Tibial nerve (tissue), 4 donors: ENCODE measurements at regions not wholly inside any gene's neighbourhood (a gene's known extent, or its start where the extent isn't known, plus 50 kb on each side); places are given as distances from the start of the nearest gene placed in this dataset.

ENCODE experiments used
- DNase-seq, 2 donors: peaks; one replicate each; pipeline ENCODE4 v3.0.0-alpha.2; 2019; ENCODE audit warnings: low spot score in 2 of 2
- H3K27ac ChIP-seq, 4 donors: fragments of 200-600 bp; sonication (generic) in 3 of 4; one replicate each; pipeline ENCODE4 v1.5.1; 2017 to 2019; ENCODE audit warnings: mild to moderate bottlenecking in 1 of 4
- H3K27me3 ChIP-seq, 2 donors: fragments of 200-600 bp; sonication (generic) in 1 of 2; one replicate each; pipeline versions ENCODE4 v1.5.1 to v1.6.0; 2017 to 2019
- H3K36me3 ChIP-seq, 3 donors: fragments of 200-600 bp; sonication (generic); one replicate each; pipeline ENCODE4 v1.5.1; 2018 to 2019
- H3K4me1 ChIP-seq, 4 donors: fragments of 200-600 bp; sonication (generic) in 3 of 4; one replicate each; pipeline ENCODE4 v1.5.1; 2017 to 2019
- H3K4me3 ChIP-seq, 4 donors: fragments of 200-600 bp; sonication (generic) in 3 of 4; one replicate each; pipeline ENCODE4 v1.5.1; 2017 to 2019; ENCODE audit warnings: mild to moderate bottlenecking in 1 of 4, moderate library complexity in 1 of 4
- H3K9me3 ChIP-seq, 4 donors: fragments of 200-600 bp; sonication (generic) in 3 of 4; one replicate each; pipeline ENCODE4 v1.5.1; 2017 to 2019
- EP300 ChIP-seq, 2 donors: sonication (generic); formaldehyde crosslinking; IDR thresholded peaks; one replicate each; pipeline ENCODE4 v1.6.1; 2017; ENCODE audit warnings: antibody characterized with exemption in 2 of 2, mild to moderate bottlenecking in 1 of 2
- POLR2A ChIP-seq, 2 donors: fragments of 450-650 bp; IDR thresholded peaks; one replicate each; pipeline ENCODE4 v1.6.1; 2017; ENCODE audit warnings: antibody characterized with exemption in 2 of 2, mild to moderate bottlenecking in 2 of 2, moderate library complexity in 2 of 2
- WGBS, 2 donors: methylation state at CpG; one replicate each; pipeline ENCODE4 v1.1.5; 2018; 5-methylcytosine and 5-hydroxymethylcytosine counted together
- TF ChIP-seq, protein P1 (sequence below), 5 experiments: fragments of 200-600 bp in 3 of 5; fragments of 450-650 bp in 2 of 5; sonication (generic) in 3 of 5; IDR thresholded peaks; one replicate each; pipeline ENCODE4 v1.5.1; 2016 to 2019; ENCODE audit warnings: antibody characterized with exemption in 5 of 5, mild to moderate bottlenecking in 3 of 5, moderate library complexity in 2 of 5

DNA sequence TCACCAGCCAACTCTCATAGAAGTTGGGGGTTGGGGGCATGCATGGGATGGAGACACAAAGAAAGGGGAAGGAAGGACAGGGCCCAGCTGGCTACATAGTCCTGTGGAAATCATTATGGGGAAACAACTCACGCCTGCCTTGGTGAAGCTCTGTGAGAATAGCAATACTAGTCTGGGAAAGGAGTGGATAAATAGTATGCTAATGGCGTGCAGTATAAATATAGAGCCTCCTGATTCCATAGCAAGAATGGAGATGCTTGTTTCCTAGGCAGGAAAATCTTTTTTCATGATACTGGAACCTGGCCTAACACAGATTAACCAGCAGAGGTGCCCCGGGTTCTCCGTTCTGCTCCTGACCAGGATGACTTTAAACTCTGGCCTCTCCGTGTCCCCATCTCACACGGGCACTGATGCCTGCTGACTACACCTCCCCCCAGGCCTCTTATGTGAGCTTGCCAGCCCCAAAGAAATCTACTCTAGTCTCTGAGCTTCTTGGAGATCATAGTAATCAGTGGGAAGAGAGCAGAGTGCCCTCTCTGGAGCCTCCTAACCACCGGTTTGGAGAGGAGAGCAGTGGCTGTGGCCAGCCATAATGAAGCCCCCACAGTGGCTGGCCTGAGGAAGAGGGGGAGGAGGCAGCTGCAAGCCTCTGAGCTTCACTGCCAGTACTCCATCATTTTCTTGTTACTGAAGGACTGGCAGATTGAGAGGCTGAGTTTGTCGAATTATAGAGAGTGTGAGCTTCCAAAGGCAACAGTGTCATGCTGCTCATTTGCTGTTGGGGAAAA lies 355.0 kb upstream of the SEMA6D start:
- no peak for DNase-seq
- no peak overlapping the region for H3K4me3 ChIP-seq
- no peak for TF ChIP-seq EP300 (IDR thresholded peaks at IDR 0.05)
- TF ChIP-seq, protein P1, sequence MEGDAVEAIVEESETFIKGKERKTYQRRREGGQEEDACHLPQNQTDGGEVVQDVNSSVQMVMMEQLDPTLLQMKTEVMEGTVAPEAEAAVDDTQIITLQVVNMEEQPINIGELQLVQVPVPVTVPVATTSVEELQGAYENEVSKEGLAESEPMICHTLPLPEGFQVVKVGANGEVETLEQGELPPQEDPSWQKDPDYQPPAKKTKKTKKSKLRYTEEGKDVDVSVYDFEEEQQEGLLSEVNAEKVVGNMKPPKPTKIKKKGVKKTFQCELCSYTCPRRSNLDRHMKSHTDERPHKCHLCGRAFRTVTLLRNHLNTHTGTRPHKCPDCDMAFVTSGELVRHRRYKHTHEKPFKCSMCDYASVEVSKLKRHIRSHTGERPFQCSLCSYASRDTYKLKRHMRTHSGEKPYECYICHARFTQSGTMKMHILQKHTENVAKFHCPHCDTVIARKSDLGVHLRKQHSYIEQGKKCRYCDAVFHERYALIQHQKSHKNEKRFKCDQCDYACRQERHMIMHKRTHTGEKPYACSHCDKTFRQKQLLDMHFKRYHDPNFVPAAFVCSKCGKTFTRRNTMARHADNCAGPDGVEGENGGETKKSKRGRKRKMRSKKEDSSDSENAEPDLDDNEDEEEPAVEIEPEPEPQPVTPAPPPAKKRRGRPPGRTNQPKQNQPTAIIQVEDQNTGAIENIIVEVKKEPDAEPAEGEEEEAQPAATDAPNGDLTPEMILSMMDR (IDR thresholded peaks at IDR 0.05) = no peak
- no peak for TF ChIP-seq POLR2A (IDR thresholded peaks at IDR 0.05)
- no peaks in the 10 kb centered on the region for H3K9me3 ChIP-seq
- WGBS, 2 donors = 73 to 76% methylated on average over 8 of the region's 8 CpGs
- H3K36me3 ChIP-seq = no peaks in the 10 kb centered on the region
- H3K27me3 ChIP-seq = no peaks in the 10 kb centered on the region
- H3K4me1 ChIP-seq = no peaks in the 10 kb centered on the region
- no peak overlapping the region for H3K27ac ChIP-seq

DNA sequence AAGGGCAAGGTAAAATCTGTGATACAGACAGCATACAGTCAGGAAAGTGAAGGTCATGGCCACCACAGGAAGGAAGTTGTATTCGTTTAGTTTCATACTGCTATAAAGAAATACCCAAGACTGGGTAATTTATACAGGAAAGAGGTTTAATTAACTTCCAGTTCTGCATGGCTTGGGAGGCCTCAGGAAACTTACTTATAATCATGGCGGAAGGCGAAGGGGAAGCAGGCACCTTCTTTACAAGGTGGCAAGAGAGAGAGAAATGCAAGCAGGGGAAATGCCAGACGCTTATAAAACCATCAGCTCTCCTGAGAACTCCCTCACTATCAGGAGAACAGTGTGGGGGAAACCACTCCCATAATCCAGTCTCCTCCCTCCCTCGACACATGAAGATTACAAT lies 353.7 kb upstream of the SEMA6D start:
- no peak for DNase-seq
- WGBS, 2 donors = 75 to 78% methylated on average over 5 of the region's 5 CpGs
- Histone ChIP-seq H3K4me3 (no peak overlapping the region), H3K27me3 (no peaks in the 10 kb centered on the region), H3K4me1 (no peaks in the 10 kb centered on the region), H3K9me3 (no peaks in the 10 kb centered on the region), H3K27ac (no peak overlapping the region), H3K36me3 (no peaks in the 10 kb centered on the region)
- TF ChIP-seq EP300 (IDR thresholded peaks at IDR 0.05) (no peak), POLR2A (IDR thresholded peaks at IDR 0.05) (no peak)
- TF ChIP-seq, protein P1 (IDR thresholded peaks at IDR 0.05) = no peak

DNA sequence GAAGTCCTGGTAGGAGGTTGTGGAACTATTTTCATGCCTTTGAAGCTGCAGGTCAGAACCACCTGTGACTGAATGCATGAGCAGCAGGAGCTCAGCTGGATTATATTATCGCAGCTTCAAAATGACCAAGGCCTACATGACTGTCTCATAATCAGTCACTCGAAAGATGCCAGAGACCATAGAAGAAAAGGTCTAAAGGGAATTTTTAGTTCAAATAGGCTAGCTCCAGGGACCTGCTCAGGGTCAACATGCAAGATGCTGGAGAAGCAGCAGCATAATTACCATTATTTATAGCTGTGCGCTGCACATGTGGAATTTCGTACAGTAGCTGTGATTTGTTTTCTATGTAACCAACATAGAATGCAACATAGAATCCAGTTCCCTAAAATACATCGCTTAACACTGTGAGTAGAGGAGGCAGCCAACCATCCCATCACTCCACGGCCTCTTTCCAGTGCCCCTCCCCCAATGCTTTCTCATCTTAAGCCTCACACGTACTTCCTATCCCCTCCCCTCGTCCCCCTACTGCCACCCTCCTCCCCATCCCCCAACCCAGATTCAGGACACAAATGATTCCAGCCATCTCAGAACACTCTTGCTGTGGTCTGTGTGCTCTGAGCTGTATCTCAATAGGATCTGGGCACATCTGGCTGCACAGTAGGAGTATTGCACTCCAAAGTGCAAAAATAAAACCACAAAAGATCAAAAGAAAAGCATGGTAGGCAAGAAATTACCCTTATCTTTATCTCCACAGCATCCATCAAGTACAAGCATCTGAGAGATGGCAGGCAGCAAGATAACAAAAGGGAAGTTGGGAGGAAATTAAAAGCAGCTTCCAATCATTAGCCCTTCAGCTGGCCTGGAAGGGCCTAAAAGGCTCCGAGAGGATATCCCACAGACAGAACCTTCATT lies 352.8 kb upstream of the SEMA6D start:
- TF ChIP-seq POLR2A (IDR thresholded peaks at IDR 0.05) = no peak
- TF ChIP-seq, protein P1 (IDR thresholded peaks at IDR 0.05) = no peak
- no peak for TF ChIP-seq EP300 (IDR thresholded peaks at IDR 0.05)
- Histone ChIP-seq H3K9me3 (no peaks in the 10 kb centered on the region), H3K36me3 (no peaks in the 10 kb centered on the region), H3K4me3 (no peak overlapping the region), H3K27ac (no peak overlapping the region), H3K4me1 (no peaks in the 10 kb centered on the region), H3K27me3 (no peaks in the 10 kb centered on the region)
- DNase-seq = no peak
- WGBS, 2 donors = 70 to 79% methylated on average over 9 of the region's 9 CpGs

DNA sequence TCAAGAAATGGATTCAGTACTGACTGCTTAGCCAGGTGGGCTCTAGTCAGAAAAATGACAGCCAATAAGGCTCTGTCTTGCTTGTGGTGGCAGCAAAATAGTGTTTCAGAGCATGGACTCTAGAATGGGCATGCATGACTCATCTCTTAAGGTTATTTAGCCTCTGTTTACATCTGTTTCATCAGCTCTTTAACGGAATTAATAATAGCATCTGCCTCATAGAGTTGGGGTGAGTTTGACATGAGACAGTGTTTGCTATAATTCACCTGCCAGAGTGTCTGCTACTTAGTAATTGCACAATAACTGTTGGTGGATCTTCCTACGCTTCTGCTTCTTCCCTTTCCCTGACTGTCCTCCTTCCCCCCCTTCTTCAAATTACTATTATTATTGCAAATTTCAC lies 350.4 kb upstream of the SEMA6D start:
- H3K9me3 ChIP-seq = no peaks in the 10 kb centered on the region
- 82 to 84% methylated on average over 2 of the region's 2 CpGs for WGBS, 2 donors
- H3K27ac ChIP-seq = no peak overlapping the region
- no peaks in the 10 kb centered on the region for H3K36me3 ChIP-seq
- no peak for DNase-seq
- TF ChIP-seq EP300 (IDR thresholded peaks at IDR 0.05) = no peak
- TF ChIP-seq POLR2A (IDR thresholded peaks at IDR 0.05) = no peak
- TF ChIP-seq, protein P1 (IDR thresholded peaks at IDR 0.05) = no peak
- H3K4me1 ChIP-seq = no peaks in the 10 kb centered on the region
- H3K4me3 ChIP-seq = no peak overlapping the region
- no peaks in the 10 kb centered on the region for H3K27me3 ChIP-seq
